ENCODE measurements at regions not wholly inside any gene's neighbourhood (a gene's known extent, or its start where the extent isn't known, plus 50 kb on each side); places are given as distances from the start of the nearest gene placed in this dataset.

- Histone ChIP-seq H3K27ac (no peak overlapping the region), H3K4me1 (peaks cover 0 to 2% (median 0%) of the 10 kb centered on the region in 12 donors), H3K4me3 (no peak overlapping the region), H3K27me3 (no peaks in the 10 kb centered on the region), H3K9me3 (no peaks in the 10 kb centered on the region), H3K36me3 (no peaks in the 10 kb centered on the region)
- intact Hi-C loops (cut with DNase I): loop anchor here in 9 of 10 donors (5.0 to 10.0 kb wide), 9 partner anchors 869 to 1259 kb away; no protein-coding TSS in a partner anchor
- ATAC-seq: peak in 3 of 4 donors; percentile 54 to 68 (median 66)
- peak in 3 of 5 donors; percentile 21 to 35 (median 25) for DNase-seq
- WGBS, 4 donors: 46 to 50% (median 49%) methylated on average over 4 of the region's 4 CpGs
- TF ChIP-seq, protein P1, sequence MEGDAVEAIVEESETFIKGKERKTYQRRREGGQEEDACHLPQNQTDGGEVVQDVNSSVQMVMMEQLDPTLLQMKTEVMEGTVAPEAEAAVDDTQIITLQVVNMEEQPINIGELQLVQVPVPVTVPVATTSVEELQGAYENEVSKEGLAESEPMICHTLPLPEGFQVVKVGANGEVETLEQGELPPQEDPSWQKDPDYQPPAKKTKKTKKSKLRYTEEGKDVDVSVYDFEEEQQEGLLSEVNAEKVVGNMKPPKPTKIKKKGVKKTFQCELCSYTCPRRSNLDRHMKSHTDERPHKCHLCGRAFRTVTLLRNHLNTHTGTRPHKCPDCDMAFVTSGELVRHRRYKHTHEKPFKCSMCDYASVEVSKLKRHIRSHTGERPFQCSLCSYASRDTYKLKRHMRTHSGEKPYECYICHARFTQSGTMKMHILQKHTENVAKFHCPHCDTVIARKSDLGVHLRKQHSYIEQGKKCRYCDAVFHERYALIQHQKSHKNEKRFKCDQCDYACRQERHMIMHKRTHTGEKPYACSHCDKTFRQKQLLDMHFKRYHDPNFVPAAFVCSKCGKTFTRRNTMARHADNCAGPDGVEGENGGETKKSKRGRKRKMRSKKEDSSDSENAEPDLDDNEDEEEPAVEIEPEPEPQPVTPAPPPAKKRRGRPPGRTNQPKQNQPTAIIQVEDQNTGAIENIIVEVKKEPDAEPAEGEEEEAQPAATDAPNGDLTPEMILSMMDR (IDR thresholded peaks at IDR 0.05): peak; percentile 43 to 72 (median 57)
- TF ChIP-seq POLR2A (IDR thresholded peaks at IDR 0.05): no peak
Observed at GRCh38 chr5:61933787-61934626, 372.0 kb upstream of the KIF2A start.

DNA sequence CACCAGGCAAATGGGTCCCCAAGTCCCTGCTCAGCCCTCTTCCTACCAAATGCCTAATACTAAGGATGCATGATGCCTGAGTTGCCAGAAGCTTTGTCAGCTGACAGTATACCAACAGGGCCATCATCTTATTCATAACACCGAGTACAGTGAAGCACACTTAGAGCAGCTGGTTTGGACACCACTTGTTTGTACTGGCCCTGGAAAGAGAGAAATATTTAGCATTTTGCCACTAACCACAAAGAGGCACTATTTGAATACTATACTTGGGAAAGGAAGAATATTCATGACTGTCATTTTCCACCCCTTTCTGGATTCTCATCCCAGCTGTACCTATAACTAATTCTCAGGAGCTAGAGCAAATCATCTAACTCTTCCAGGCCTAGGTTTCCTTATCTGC is 364.4 kb upstream of the KIF2A start:
- Histone ChIP-seq H3K27me3 (no peaks in the 10 kb centered on the region), H3K4me3 (no peak overlapping the region), H3K4me1 (no peaks in the 10 kb centered on the region), H3K36me3 (no peaks in the 10 kb centered on the region), H3K9me3 (no peaks in the 10 kb centered on the region), H3K27ac (no peak overlapping the region)
- ATAC-seq (no peak), DNase-seq (no peak)
- TF ChIP-seq POLR2A (IDR thresholded peaks at IDR 0.05): no peak
- TF ChIP-seq, protein P1 (IDR thresholded peaks at IDR 0.05): no peak
- intact Hi-C loops (cut with DNase I): no loop called here
- 63 to 66% methylated on average over 1 of the region's 1 CpG; no CpG with 5 or more reads in 2 of the 4 donors for WGBS, 4 donors

- 59 to 79% (median 66%) methylated on average over 1 to 2 of the region's 2 CpGs for WGBS, 4 donors
Observed at GRCh38 chr5:61942462-61943049, 363.4 kb upstream of the KIF2A start.

GRCh38 chr5:61943713-61944112 is 362.3 kb upstream of the KIF2A start:
- Histone ChIP-seq H3K4me3 (no peak overlapping the region), H3K4me1 (no peaks in the 10 kb centered on the region), H3K36me3 (no peaks in the 10 kb centered on the region), H3K9me3 (no peaks in the 10 kb centered on the region), H3K27me3 (no peaks in the 10 kb centered on the region), H3K27ac (no peak overlapping the region)
- ATAC-seq (no peak), DNase-seq (no peak)
- TF ChIP-seq, protein P1 (IDR thresholded peaks at IDR 0.05): no peak
- no peak for TF ChIP-seq POLR2A (IDR thresholded peaks at IDR 0.05)
- intact Hi-C loops (cut with DNase I): no loop called here
- WGBS, 4 donors: 14 to 30% (median 21%) methylated on average over 2 of the region's 2 CpGs

More at GRCh38 chr5:61942462-61943049, 363.4 kb upstream of the KIF2A start:
- Histone ChIP-seq H3K27me3 (no peaks in the 10 kb centered on the region), H3K9me3 (no peaks in the 10 kb centered on the region), H3K27ac (no peak overlapping the region), H3K36me3 (no peaks in the 10 kb centered on the region), H3K4me1 (no peaks in the 10 kb centered on the region), H3K4me3 (no peak overlapping the region)
- TF ChIP-seq POLR2A (IDR thresholded peaks at IDR 0.05): no peak
- TF ChIP-seq, protein P1 (IDR thresholded peaks at IDR 0.05): no peak
- DNase-seq (no peak), ATAC-seq (no peak)
- intact Hi-C loops (cut with DNase I): no loop called here
